ENCODE measurements at regions not wholly inside any gene's neighbourhood (a gene's known extent, or its start where the extent isn't known, plus 50 kb on each side); places are given as distances from the start of the nearest gene placed in this dataset.
"Not testable (repeated sequence)": the region's sequence is repeated elsewhere in the genome, so short reads cannot be mapped to it uniquely, and the experiment has no call there.

DNA sequence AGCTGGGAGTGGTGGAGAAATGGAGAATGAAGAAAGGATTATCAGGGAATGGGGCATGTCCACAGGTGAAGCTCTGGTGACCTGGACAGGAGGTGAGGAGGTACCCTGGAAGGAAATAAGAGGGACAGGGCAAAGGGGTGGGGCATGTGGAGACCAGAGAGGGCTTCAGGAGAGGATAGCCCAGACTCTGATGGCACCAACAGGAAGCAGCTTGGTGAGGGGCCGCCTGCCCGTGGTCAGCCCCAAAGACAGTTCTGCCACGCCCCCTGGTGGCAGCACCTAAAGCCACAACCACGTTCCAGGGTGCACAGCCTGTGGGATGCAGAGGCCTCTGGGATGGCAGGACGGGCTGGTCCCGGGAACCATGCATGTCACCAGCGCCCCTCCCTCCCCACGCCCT lies 5406.9 kb upstream of the TPTE start:
- DNase-seq (ENCODE audit: extremely low spot score); intact Hi-C loops (cut with DNase I); H3K36me3 ChIP-seq; H3K9me3 ChIP-seq; H3K27ac ChIP-seq (replicated peaks in 1 of 4); H3K4me3 ChIP-seq; H3K4me1 ChIP-seq; H3K27me3 ChIP-seq: not testable (repeated sequence)
- no CpG with 5 or more reads among the region's 8 CpGs for WGBS

GRCh38 chr21:5114893-5115645 lies 5406.3 kb upstream of the TPTE start:
- H3K36me3 ChIP-seq; DNase-seq (ENCODE audit: extremely low spot score); intact Hi-C loops (cut with DNase I); H3K4me1 ChIP-seq; H3K27me3 ChIP-seq; H3K9me3 ChIP-seq; H3K27ac ChIP-seq (replicated peaks in 1 of 4); H3K4me3 ChIP-seq: not testable (repeated sequence)
- no CpG with 5 or more reads among the region's 24 CpGs for WGBS

DNA sequence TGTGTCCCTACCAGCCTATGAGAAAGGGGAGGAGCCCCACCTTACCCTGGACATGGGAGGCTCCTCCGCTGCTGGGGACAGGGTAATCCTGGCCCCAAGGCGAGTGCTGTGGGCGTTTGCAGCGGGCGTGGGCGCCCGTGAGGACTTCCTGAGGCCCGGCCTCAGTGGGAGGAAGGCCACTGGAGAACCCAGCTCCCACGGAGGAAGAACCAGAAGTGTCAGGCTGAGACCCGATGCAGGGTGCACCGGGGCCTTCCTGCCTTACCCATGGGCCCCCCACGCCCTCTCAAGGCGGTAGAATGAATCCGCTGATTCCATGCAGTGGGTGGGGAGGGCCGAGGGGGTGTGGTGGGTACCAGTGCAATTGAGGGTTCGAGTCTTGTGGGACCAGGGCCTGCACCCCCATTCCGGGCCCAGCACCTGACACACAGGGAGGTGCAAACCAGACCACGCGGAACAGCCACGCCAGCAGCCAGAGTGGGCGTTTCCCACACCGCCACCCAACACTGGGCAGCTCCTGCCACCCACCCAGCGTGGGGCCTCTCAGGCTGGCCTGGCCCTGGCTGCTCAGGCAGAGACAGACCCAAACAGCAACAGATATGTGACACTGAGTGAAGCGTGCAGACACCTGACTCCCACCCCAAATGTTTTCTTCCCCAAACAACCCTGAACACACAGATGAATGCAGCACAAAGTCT lies 5405.6 kb upstream of the TPTE start:
- DNase-seq (ENCODE audit: extremely low spot score); intact Hi-C loops (cut with DNase I); H3K27me3 ChIP-seq; H3K4me3 ChIP-seq; H3K9me3 ChIP-seq; H3K36me3 ChIP-seq; H3K4me1 ChIP-seq; H3K27ac ChIP-seq (replicated peaks in 1 of 4): not testable (repeated sequence)
- WGBS = no CpG with 5 or more reads among the region's 24 CpGs

DNA sequence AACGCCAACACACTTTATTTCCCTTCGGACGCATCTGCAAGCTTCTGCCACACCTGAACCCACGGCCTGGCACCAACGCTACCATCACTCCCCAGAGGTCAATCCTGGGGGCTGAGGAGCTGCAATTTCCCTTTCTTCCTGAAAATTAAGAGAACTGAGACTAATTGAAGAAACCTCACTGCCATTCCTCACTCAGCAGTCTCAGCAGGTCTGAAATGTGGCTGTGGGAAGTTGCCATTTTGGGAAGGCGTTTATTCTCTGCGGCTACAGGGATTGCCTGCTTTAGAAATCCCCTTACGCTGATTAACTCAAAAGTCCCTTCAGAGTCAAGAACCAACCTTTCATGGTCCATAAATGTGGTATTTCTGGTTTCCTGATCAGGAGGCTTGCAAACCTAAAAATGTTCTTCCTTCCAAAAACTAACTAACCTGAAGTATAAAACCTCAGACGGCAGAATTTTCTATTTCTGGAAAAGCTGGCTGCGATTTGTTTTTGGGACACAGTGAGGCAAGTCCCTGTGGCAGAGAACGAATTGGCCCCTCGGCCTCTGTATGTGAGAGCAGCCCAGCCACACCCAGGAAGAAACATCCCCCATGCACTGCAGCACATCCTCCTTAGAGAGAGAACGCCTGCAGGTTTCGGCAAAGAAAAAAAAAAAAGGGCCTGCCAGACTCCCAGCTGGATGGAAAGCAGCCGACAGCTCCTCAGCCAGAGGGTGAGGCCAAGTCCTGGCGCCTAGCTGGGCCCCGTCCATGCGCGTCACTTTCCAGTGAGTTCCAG lies 5404.8 kb upstream of the TPTE start:
- H3K4me1 ChIP-seq; H3K27me3 ChIP-seq; H3K27ac ChIP-seq (replicated peaks in 1 of 4); intact Hi-C loops (cut with DNase I); H3K36me3 ChIP-seq; H3K9me3 ChIP-seq; H3K4me3 ChIP-seq; DNase-seq (ENCODE audit: extremely low spot score): not testable (repeated sequence)
- no CpG with 5 or more reads among the region's 19 CpGs for WGBS

- WGBS = 77% methylated on average over 2 of the region's 15 CpGs
- H3K4me1 ChIP-seq; H3K27me3 ChIP-seq; H3K4me3 ChIP-seq; H3K27ac ChIP-seq (replicated peaks in 1 of 4); DNase-seq (ENCODE audit: extremely low spot score); H3K36me3 ChIP-seq; H3K9me3 ChIP-seq; intact Hi-C loops (cut with DNase I): not testable (repeated sequence)
Measured at GRCh38 chr21:5117135-5117534, 5404.2 kb upstream of the TPTE start.

GRCh38 chr21:5117666-5118295 lies 5403.6 kb upstream of the TPTE start:
- H3K4me1 ChIP-seq; intact Hi-C loops (cut with DNase I); H3K36me3 ChIP-seq; H3K9me3 ChIP-seq; H3K27me3 ChIP-seq; H3K27ac ChIP-seq (replicated peaks in 1 of 4); DNase-seq (ENCODE audit: extremely low spot score); H3K4me3 ChIP-seq: not testable (repeated sequence)
- no CpG with 5 or more reads among the region's 17 CpGs for WGBS

GRCh38 chr21:5118296-5118679 lies 5403.1 kb upstream of the TPTE start:
- H3K9me3 ChIP-seq; H3K27ac ChIP-seq (replicated peaks in 1 of 4); intact Hi-C loops (cut with DNase I); DNase-seq (ENCODE audit: extremely low spot score); H3K27me3 ChIP-seq; H3K4me1 ChIP-seq; H3K4me3 ChIP-seq; H3K36me3 ChIP-seq: not testable (repeated sequence)
- WGBS = no CpG with 5 or more reads among the region's 17 CpGs

DNA sequence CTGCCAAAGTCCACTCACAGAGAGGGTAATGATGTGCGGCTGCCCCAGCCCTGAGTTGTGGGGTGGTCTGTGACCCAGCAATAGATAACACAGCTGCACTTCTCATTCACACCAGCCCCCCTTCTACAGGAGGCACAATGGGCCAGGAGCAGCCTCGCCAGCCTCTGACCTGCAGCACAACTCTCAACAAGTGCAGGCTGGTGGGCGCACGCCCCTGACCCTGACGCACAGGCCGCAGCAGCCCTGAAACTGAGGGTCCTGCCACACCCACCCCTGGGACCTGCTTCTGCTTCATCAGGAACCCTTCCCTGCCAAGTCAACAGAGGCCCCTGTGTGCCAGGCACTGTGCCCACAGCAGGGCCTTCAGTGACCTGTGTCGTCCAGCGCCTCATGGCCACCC lies 5402.2 kb upstream of the TPTE start:
- H3K36me3 ChIP-seq; H3K27me3 ChIP-seq; intact Hi-C loops (cut with DNase I); H3K4me1 ChIP-seq; H3K27ac ChIP-seq (replicated peaks in 1 of 4); H3K9me3 ChIP-seq; DNase-seq (ENCODE audit: extremely low spot score); H3K4me3 ChIP-seq: not testable (repeated sequence)
- WGBS = no CpG with 5 or more reads among the region's 8 CpGs

DNA sequence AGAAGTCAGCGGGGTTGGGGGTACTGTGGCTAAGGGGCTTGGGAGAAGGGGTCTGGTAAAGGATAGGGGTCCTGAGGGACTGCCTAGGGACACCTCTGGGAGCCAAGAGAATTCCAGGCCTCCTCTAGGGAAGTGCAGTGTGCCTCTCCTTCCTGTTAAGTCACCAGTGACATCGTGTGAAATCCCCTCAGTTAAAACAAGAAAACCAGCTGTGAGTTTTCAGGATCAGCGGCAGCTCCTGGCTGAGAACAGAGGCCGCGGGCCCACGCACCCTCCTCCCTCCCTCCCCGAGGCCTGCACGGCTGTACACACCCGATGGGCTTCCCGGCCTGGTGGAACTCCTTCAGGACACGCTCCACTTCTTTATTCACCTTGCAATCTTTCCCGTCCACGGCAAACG lies 5400.0 kb upstream of the TPTE start:
- H3K4me3 ChIP-seq; H3K27me3 ChIP-seq; H3K36me3 ChIP-seq; intact Hi-C loops (cut with DNase I); H3K4me1 ChIP-seq; DNase-seq (ENCODE audit: extremely low spot score); H3K9me3 ChIP-seq: not testable (repeated sequence)
- peak overlapping the region in 3 of 4 donors; percentile 35 to 68 (median 68) for H3K27ac ChIP-seq (replicated peaks in 1 of 4)
- WGBS = no CpG with 5 or more reads among the region's 14 CpGs

GRCh38 chr21:5121849-5122248 lies 5399.5 kb upstream of the TPTE start:
- H3K27me3 ChIP-seq; H3K4me3 ChIP-seq; H3K36me3 ChIP-seq; H3K9me3 ChIP-seq; H3K4me1 ChIP-seq; intact Hi-C loops (cut with DNase I); DNase-seq (ENCODE audit: extremely low spot score): not testable (repeated sequence)
- peak overlapping the region in 1 of 4 donors; percentile 52 for H3K27ac ChIP-seq (replicated peaks in 1 of 4)
- no CpG with 5 or more reads among the region's 16 CpGs for WGBS

Measured in esophagus muscularis mucosa (tissue), 4 donors.